Ascending aorta (tissue), 2 donors: ENCODE measurements at regions not wholly inside any gene's neighbourhood (a gene's known extent, or its start where the extent isn't known, plus 50 kb on each side); places are given as distances from the start of the nearest gene placed in this dataset.
"Not testable (repeated sequence)": the region's sequence is repeated elsewhere in the genome, so short reads cannot be mapped to it uniquely, and the experiment has no call there.

ENCODE experiments used
- DNase-seq, 2 donors: peaks; one replicate each; pipeline ENCODE4 v3.0.0-alpha.2; 2019; ENCODE audit warnings: low spot score in 2 of 2
- H3K27ac ChIP-seq, 2 donors: fragments of 200-600 bp; sonication (generic); one replicate each; pipeline ENCODE4 v1.5.1; 2016 to 2017; ENCODE audit warnings: mild to moderate bottlenecking in 1 of 2
- H3K27me3 ChIP-seq: fragments of 200-600 bp; sonication (generic); one replicate; pipeline ENCODE4 v1.5.1; 2017
- H3K36me3 ChIP-seq, 2 donors: fragments of 200-600 bp; sonication (generic); one replicate each; pipeline ENCODE4 v1.5.1; 2016
- H3K4me1 ChIP-seq, 2 donors: fragments of 200-600 bp; sonication (generic); one replicate each; pipeline ENCODE4 v1.5.1; 2016 to 2017; ENCODE audit warnings: mild to moderate bottlenecking in 1 of 2
- H3K4me3 ChIP-seq, 2 donors: fragments of 200-600 bp; sonication (generic); one replicate each; pipeline ENCODE4 v1.5.1; 2016 to 2017; ENCODE audit warnings: mild to moderate bottlenecking in 1 of 2
- H3K9me3 ChIP-seq, 2 donors: fragments of 200-600 bp; sonication (generic); one replicate each; pipeline ENCODE4 v1.5.1; 2016
- intact Hi-C: fragments of 100-400 bp; cut with DNase I; formaldehyde crosslinking; loops from one replicate; pipeline ENCODE4 v1.15.1; 2023
- TF ChIP-seq, protein P1 (sequence below), 3 experiments: fragments of 200-600 bp in 2 of 3; fragments of 450-650 bp in 1 of 3; sonication (generic) in 2 of 3; IDR thresholded peaks; one replicate each; pipeline ENCODE4 v1.5.1; 2016 to 2019; ENCODE audit warnings: antibody characterized with exemption in 3 of 3, mild to moderate bottlenecking in 1 of 3, moderate library complexity in 1 of 3

DNA sequence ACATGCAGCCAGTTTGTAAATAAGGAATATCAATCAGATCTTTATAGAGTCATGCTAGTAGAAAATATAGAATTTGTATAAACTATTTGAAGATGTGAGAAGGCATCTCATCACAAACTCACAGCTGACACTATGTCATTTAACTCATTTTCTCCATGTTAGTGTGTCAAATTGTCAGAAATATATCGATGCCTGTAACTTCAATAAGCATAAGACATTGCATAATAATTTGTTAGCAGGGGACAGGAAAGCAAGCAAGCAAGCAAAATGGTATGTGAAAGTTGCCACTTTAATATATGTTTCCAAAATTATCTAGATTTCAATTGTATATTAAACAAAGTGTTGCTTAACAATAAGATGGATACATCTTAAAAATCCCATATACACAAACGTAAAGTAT, 571.0 kb downstream of the ARL4A start:
- H3K27me3 ChIP-seq, result no peaks in the 10 kb centered on the region
- no peak for DNase-seq
- H3K27ac ChIP-seq, result no peak overlapping the region
- no peaks in the 10 kb centered on the region for H3K4me1 ChIP-seq
- no peaks in the 10 kb centered on the region for H3K36me3 ChIP-seq
- intact Hi-C loops, result no loop called here
- no peak overlapping the region for H3K4me3 ChIP-seq
- TF ChIP-seq, protein P1, sequence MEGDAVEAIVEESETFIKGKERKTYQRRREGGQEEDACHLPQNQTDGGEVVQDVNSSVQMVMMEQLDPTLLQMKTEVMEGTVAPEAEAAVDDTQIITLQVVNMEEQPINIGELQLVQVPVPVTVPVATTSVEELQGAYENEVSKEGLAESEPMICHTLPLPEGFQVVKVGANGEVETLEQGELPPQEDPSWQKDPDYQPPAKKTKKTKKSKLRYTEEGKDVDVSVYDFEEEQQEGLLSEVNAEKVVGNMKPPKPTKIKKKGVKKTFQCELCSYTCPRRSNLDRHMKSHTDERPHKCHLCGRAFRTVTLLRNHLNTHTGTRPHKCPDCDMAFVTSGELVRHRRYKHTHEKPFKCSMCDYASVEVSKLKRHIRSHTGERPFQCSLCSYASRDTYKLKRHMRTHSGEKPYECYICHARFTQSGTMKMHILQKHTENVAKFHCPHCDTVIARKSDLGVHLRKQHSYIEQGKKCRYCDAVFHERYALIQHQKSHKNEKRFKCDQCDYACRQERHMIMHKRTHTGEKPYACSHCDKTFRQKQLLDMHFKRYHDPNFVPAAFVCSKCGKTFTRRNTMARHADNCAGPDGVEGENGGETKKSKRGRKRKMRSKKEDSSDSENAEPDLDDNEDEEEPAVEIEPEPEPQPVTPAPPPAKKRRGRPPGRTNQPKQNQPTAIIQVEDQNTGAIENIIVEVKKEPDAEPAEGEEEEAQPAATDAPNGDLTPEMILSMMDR (IDR thresholded peaks at IDR 0.05), result no peak
- no peaks in the 10 kb centered on the region for H3K9me3 ChIP-seq

DNA sequence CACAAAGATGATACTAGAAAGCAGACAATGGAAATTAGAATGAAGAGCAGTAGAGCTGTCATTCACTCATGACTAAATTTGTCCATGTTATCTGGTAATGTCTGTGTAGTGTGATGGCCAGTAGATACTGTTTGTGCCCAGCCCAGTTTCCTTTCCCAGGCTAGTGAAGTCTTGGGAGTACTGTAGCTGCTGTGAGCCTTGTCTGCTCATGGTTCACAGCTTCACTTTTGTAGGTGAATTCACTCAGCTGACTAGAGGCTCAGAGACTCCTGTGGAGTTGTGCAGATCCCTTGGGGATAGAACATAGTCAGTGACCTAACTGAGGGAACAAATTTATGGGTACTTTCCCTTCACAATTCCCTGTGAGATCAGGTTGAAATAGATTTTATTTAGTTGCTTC, 572.5 kb downstream of the ARL4A start:
- intact Hi-C loops, result no loop called here
- Histone ChIP-seq H3K27me3 (no peaks in the 10 kb centered on the region), H3K4me3 (no peak overlapping the region), H3K4me1 (no peaks in the 10 kb centered on the region), H3K36me3 (no peaks in the 10 kb centered on the region), H3K27ac (no peak overlapping the region), H3K9me3 (no peaks in the 10 kb centered on the region)
- DNase-seq, result no peak
- TF ChIP-seq, protein P1 (IDR thresholded peaks at IDR 0.05), result no peak

DNA sequence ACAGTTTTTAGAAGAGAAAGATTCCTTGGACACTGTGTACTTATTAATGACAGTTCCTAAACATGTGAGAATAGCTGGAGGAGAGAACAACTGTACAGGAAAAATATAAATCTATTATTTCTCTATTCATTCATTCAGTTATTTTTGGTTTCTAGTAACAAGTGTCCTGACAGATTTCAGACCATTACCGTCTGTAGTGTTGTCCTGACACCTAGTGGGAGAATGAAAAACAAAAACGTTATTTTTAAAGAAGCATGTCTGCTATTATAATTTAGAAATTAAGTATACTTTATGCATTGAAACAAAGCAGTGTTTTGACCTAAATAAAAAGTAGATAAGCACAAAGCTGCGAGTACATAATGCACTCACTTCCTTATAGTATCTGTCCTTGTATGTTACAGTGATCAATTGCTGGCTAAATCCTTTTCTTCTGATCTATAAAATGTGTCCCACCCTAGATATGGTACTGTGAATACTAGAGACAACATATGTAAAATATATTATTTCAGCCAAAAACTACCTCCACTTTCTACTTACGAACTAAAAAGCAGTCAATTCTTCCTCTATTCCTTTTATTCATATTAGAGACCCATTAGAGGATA, 575.6 kb downstream of the ARL4A start:
- intact Hi-C loops, result loop anchor here (2.0 kb wide), 3 partner anchors 578 to 738 kb away; no protein-coding TSS in a partner anchor
- Histone ChIP-seq H3K27ac (no peak overlapping the region), H3K4me3 (no peak overlapping the region), H3K27me3 (no peaks in the 10 kb centered on the region), H3K36me3 (no peaks in the 10 kb centered on the region), H3K9me3 (no peaks in the 10 kb centered on the region), H3K4me1 (no peaks in the 10 kb centered on the region)
- TF ChIP-seq, protein P1 (IDR thresholded peaks at IDR 0.05), result peak; percentile 15 to 61 (median 52)
- no peak for DNase-seq

DNA sequence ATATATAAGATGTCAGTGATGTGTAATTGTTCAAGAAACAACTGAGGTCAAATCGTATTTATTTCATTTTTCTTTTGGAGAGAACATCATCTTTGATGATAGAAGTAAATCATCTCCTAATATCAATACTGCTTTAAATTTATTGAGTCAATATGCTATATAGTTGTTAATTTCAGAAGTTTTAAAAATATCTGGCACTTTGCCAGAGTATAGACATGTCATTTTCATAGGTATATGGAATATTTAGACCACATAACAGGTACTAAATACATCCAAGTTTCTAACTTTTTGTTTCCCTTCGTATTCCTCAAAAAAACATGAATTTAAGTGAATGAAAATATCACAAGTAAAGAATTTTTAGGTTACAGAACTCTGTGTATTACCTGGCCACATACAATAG, 577.8 kb downstream of the ARL4A start:
- no peak for DNase-seq
- H3K36me3 ChIP-seq, result no peaks in the 10 kb centered on the region
- H3K9me3 ChIP-seq, result no peaks in the 10 kb centered on the region
- intact Hi-C loops, result no loop called here
- H3K27ac ChIP-seq, result no peak overlapping the region
- TF ChIP-seq, protein P1 (IDR thresholded peaks at IDR 0.05), result no peak
- H3K4me1 ChIP-seq, result no peaks in the 10 kb centered on the region
- H3K27me3 ChIP-seq, result no peaks in the 10 kb centered on the region
- no peak overlapping the region for H3K4me3 ChIP-seq

DNA sequence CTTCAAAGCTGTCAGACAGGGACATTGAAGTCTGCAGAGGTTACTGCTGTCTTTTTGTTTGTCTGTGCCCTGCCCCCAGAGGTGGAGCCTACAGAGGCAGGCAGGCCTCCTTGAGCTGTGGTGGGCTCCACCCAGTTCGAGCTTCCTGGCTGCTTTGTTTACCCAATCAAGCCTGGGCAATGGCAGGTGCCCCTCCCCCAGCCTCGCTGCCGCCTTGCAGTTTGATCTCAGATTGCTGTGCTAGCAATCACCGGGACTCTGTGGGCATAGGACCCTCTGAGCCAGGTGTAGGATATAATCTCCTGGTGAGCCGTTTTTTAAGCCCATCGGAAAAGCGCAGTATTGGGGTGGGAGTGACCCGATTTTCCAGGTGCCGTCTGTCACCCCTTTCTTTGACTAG, 586.8 kb downstream of the ARL4A start:
- H3K27ac ChIP-seq, H3K36me3 ChIP-seq, H3K4me3 ChIP-seq, H3K4me1 ChIP-seq, DNase-seq, intact Hi-C loops, H3K27me3 ChIP-seq, H3K9me3 ChIP-seq: not testable (repeated sequence)

DNA sequence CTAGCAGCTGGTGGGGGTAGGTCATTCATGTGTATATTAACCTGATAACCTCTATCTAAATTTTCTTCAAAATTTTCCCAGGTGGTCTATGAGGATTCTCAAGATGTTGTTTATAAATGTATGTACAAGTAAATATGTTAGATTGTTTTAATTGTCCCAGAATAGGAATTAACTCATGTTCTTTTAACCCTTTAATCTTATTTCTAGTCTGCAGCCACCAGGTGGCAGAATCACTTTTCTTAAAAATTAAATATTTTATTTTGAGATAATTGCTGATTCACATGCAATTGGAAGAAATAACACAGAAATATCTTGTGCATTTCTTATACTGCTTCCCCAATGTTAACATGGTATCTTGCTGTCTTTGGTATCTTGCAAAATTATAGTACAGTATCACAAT, 589.5 kb downstream of the ARL4A start:
- Histone ChIP-seq H3K27ac (no peak overlapping the region), H3K36me3 (no peaks in the 10 kb centered on the region), H3K27me3 (no peaks in the 10 kb centered on the region), H3K4me3 (no peak overlapping the region), H3K4me1 (no peaks in the 10 kb centered on the region), H3K9me3 (no peaks in the 10 kb centered on the region)
- intact Hi-C loops, result loop anchor here (5.0 kb wide), 1 partner anchor 1180 kb away; no protein-coding TSS in a partner anchor
- TF ChIP-seq, protein P1 (IDR thresholded peaks at IDR 0.05), result no peak
- no peak for DNase-seq
